ENCODE measurements at regions not wholly inside any gene's neighbourhood (a gene's known extent, or its start where the extent isn't known, plus 50 kb on each side); places are given as distances from the start of the nearest gene placed in this dataset.

- H3K4me3 Mint-ChIP-seq, result no peak overlapping the region
- peaks cover 4% of the 10 kb centered on the region for H3K27me3 Mint-ChIP-seq
- no peaks in the 10 kb centered on the region for H3K4me1 Mint-ChIP-seq
- no peak overlapping the region for H3K27ac Mint-ChIP-seq
- peaks cover 0 to 2% (median 0%) of the 10 kb centered on the region in 3 donors for H3K9me3 Mint-ChIP-seq
- H3K36me3 Mint-ChIP-seq, result no peaks in the 10 kb centered on the region
Measured at GRCh38 chr16:17784073-17784472, 313.3 kb upstream of the XYLT1 start.

GRCh38 chr16:17780181-17780580, 309.4 kb upstream of the XYLT1 start:
- H3K27ac Mint-ChIP-seq, result no peak overlapping the region
- H3K4me3 Mint-ChIP-seq, result no peak overlapping the region
- H3K4me1 Mint-ChIP-seq, result no peaks in the 10 kb centered on the region
- no peaks in the 10 kb centered on the region for H3K36me3 Mint-ChIP-seq
- peaks cover 5 to 7% (median 6%) of the 10 kb centered on the region in 3 donors for H3K9me3 Mint-ChIP-seq
- H3K27me3 Mint-ChIP-seq, result peaks cover 11% of the 10 kb centered on the region

- H3K27ac Mint-ChIP-seq, result no peak overlapping the region
- H3K27me3 Mint-ChIP-seq, result peaks cover 13% of the 10 kb centered on the region
- H3K4me1 Mint-ChIP-seq, result no peaks in the 10 kb centered on the region
- H3K9me3 Mint-ChIP-seq, result peaks cover 5 to 7% (median 6%) of the 10 kb centered on the region in 3 donors
- no peak overlapping the region for H3K4me3 Mint-ChIP-seq
- no peaks in the 10 kb centered on the region for H3K36me3 Mint-ChIP-seq
Measured at GRCh38 chr16:17777408-17777863, 306.7 kb upstream of the XYLT1 start.

GRCh38 chr16:17776888-17777287, 306.1 kb upstream of the XYLT1 start:
- Mint-ChIP-seq H3K27ac (no peak overlapping the region), H3K36me3 (no peaks in the 10 kb centered on the region), H3K4me1 (no peaks in the 10 kb centered on the region), H3K27me3 (peaks cover 13% of the 10 kb centered on the region), H3K9me3 (peaks cover 5 to 7% (median 6%) of the 10 kb centered on the region in 3 donors), H3K4me3 (no peak overlapping the region)

- Mint-ChIP-seq H3K27ac (no peak overlapping the region), H3K4me3 (no peak overlapping the region), H3K9me3 (peaks cover 5 to 7% (median 6%) of the 10 kb centered on the region in 3 donors), H3K36me3 (no peaks in the 10 kb centered on the region), H3K4me1 (no peaks in the 10 kb centered on the region), H3K27me3 (peaks cover 13% of the 10 kb centered on the region)
Measured at GRCh38 chr16:17776465-17776864, 305.7 kb upstream of the XYLT1 start.

GRCh38 chr16:17775061-17775460, 304.3 kb upstream of the XYLT1 start:
- Mint-ChIP-seq H3K27me3 (peaks cover 13% of the 10 kb centered on the region), H3K9me3 (peaks cover 7 to 11% (median 9%) of the 10 kb centered on the region in 3 donors), H3K4me1 (no peaks in the 10 kb centered on the region), H3K4me3 (no peak overlapping the region), H3K27ac (no peak overlapping the region), H3K36me3 (no peaks in the 10 kb centered on the region)

GRCh38 chr16:17773698-17774101, 302.9 kb upstream of the XYLT1 start:
- Mint-ChIP-seq H3K9me3 (peaks cover 5 to 14% (median 9%) of the 10 kb centered on the region in 3 donors), H3K4me3 (no peak overlapping the region), H3K27ac (no peak overlapping the region), H3K27me3 (peaks cover 13% of the 10 kb centered on the region), H3K36me3 (no peaks in the 10 kb centered on the region), H3K4me1 (no peaks in the 10 kb centered on the region)

- no peaks in the 10 kb centered on the region for H3K36me3 Mint-ChIP-seq
- peaks cover 5% of the 10 kb centered on the region for H3K27me3 Mint-ChIP-seq
- H3K4me3 Mint-ChIP-seq, result no peak overlapping the region
- H3K4me1 Mint-ChIP-seq, result no peaks in the 10 kb centered on the region
- peaks cover 2 to 9% (median 4%) of the 10 kb centered on the region in 3 donors for H3K9me3 Mint-ChIP-seq
- H3K27ac Mint-ChIP-seq, result no peak overlapping the region
Measured at GRCh38 chr16:17770104-17770503, 299.3 kb upstream of the XYLT1 start.

GRCh38 chr16:17769065-17769464, 298.3 kb upstream of the XYLT1 start:
- peaks cover 2 to 9% (median 2%) of the 10 kb centered on the region in 3 donors for H3K9me3 Mint-ChIP-seq
- peaks cover 2% of the 10 kb centered on the region for H3K27me3 Mint-ChIP-seq
- H3K4me1 Mint-ChIP-seq, result no peaks in the 10 kb centered on the region
- no peak overlapping the region for H3K27ac Mint-ChIP-seq
- no peak overlapping the region for H3K4me3 Mint-ChIP-seq
- no peaks in the 10 kb centered on the region for H3K36me3 Mint-ChIP-seq

- H3K36me3 Mint-ChIP-seq, result no peaks in the 10 kb centered on the region
- peaks cover 0 to 9% (median 2%) of the 10 kb centered on the region in 3 donors for H3K9me3 Mint-ChIP-seq
- no peak overlapping the region for H3K4me3 Mint-ChIP-seq
- no peak overlapping the region for H3K27ac Mint-ChIP-seq
- H3K4me1 Mint-ChIP-seq, result no peaks in the 10 kb centered on the region
- peaks cover 1% of the 10 kb centered on the region for H3K27me3 Mint-ChIP-seq
Measured at GRCh38 chr16:17768257-17768656, 297.5 kb upstream of the XYLT1 start.

GRCh38 chr16:17766012-17766411, 295.3 kb upstream of the XYLT1 start:
- Mint-ChIP-seq H3K36me3 (no peaks in the 10 kb centered on the region), H3K27ac (no peak overlapping the region), H3K9me3 (peaks cover 0 to 8% (median 2%) of the 10 kb centered on the region in 3 donors), H3K4me1 (no peaks in the 10 kb centered on the region), H3K27me3 (peaks cover 5% of the 10 kb centered on the region), H3K4me3 (no peak overlapping the region)

GRCh38 chr16:17759451-17760390, 289.0 kb upstream of the XYLT1 start:
- H3K4me3 Mint-ChIP-seq, result no peak overlapping the region
- no peaks in the 10 kb centered on the region for H3K36me3 Mint-ChIP-seq
- H3K27me3 Mint-ChIP-seq, result peaks cover 5% of the 10 kb centered on the region
- no peak overlapping the region for H3K27ac Mint-ChIP-seq
- H3K9me3 Mint-ChIP-seq, result peaks cover 0 to 5% (median 3%) of the 10 kb centered on the region in 3 donors
- no peaks in the 10 kb centered on the region for H3K4me1 Mint-ChIP-seq

- peaks cover 0 to 8% (median 3%) of the 10 kb centered on the region in 3 donors for H3K9me3 Mint-ChIP-seq
- no peaks in the 10 kb centered on the region for H3K36me3 Mint-ChIP-seq
- peaks cover 3% of the 10 kb centered on the region for H3K27me3 Mint-ChIP-seq
- no peak overlapping the region for H3K27ac Mint-ChIP-seq
- no peaks in the 10 kb centered on the region for H3K4me1 Mint-ChIP-seq
- no peak overlapping the region for H3K4me3 Mint-ChIP-seq
Measured at GRCh38 chr16:17757808-17758207, 287.0 kb upstream of the XYLT1 start.

GRCh38 chr16:17755158-17755557, 284.4 kb upstream of the XYLT1 start:
- H3K9me3 Mint-ChIP-seq, result peaks cover 0 to 8% (median 3%) of the 10 kb centered on the region in 3 donors
- H3K4me3 Mint-ChIP-seq, result no peak overlapping the region
- no peaks in the 10 kb centered on the region for H3K4me1 Mint-ChIP-seq
- no peaks in the 10 kb centered on the region for H3K27me3 Mint-ChIP-seq
- no peak overlapping the region for H3K27ac Mint-ChIP-seq
- no peaks in the 10 kb centered on the region for H3K36me3 Mint-ChIP-seq

- no peak overlapping the region for H3K4me3 Mint-ChIP-seq
- no peaks in the 10 kb centered on the region for H3K36me3 Mint-ChIP-seq
- H3K4me1 Mint-ChIP-seq, result no peaks in the 10 kb centered on the region
- no peaks in the 10 kb centered on the region for H3K27me3 Mint-ChIP-seq
- H3K27ac Mint-ChIP-seq, result no peak overlapping the region
- peaks cover 5 to 14% (median 7%) of the 10 kb centered on the region in 3 donors for H3K9me3 Mint-ChIP-seq
Measured at GRCh38 chr16:17753434-17753833, 282.7 kb upstream of the XYLT1 start.

GRCh38 chr16:17749706-17750105, 278.9 kb upstream of the XYLT1 start:
- Mint-ChIP-seq H3K9me3 (peaks cover 4 to 10% (median 5%) of the 10 kb centered on the region in 3 donors), H3K4me1 (no peaks in the 10 kb centered on the region), H3K36me3 (no peaks in the 10 kb centered on the region), H3K27ac (no peak overlapping the region), H3K4me3 (no peak overlapping the region), H3K27me3 (peaks cover 8% of the 10 kb centered on the region)

All from IgD-negative memory B cell (primary cell).